ENCODE measurements at regions not wholly inside any gene's neighbourhood (a gene's known extent, or its start where the extent isn't known, plus 50 kb on each side); places are given as distances from the start of the nearest gene placed in this dataset.

- TF ChIP-seq CTCF (conservative IDR thresholded peaks at IDR 0.05; ENCODE audit: low read depth, low read length) (no peak), EZH2 (IDR thresholded peaks at IDR 0.05; ENCODE audit: borderline replicate concordance, low read depth, low read length, poor library complexity, severe bottlenecking) (no peak)
Measured at GRCh38 chr5:135234666-135235401, 164.2 kb downstream of the MACROH2A1 start.
